COLO668 (cell line): ENCODE measurements at regions not wholly inside any gene's neighbourhood (a gene's known extent, or its start where the extent isn't known, plus 50 kb on each side); places are given as distances from the start of the nearest gene placed in this dataset.
"Not testable (repeated sequence)": the region's sequence is repeated elsewhere in the genome, so short reads cannot be mapped to it uniquely, and the experiment has no call there.

Experiments used
- DNase-seq: peaks from one replicate; lab custom pipeline; 2025; ENCODE audit not compliant: unreplicated experiment; lab: John Stamatoyannopoulos, UW

- no peak for DNase-seq
Observed at GRCh38 chr12:28059668-28060067, 87.1 kb upstream of the PTHLH start.

GRCh38 chr12:28060871-28061270 lies 88.3 kb upstream of the PTHLH start:
- no peak for DNase-seq

GRCh38 chr12:28063355-28063880 lies 90.9 kb upstream of the PTHLH start:
- DNase-seq, result no peak

GRCh38 chr12:28065374-28065773 lies 92.8 kb upstream of the PTHLH start:
- no peak for DNase-seq

- no peak for DNase-seq
Observed at GRCh38 chr12:28065889-28066630, 93.5 kb upstream of the PTHLH start.

GRCh38 chr12:28066879-28067278 lies 94.3 kb upstream of the PTHLH start:
- no peak for DNase-seq

GRCh38 chr12:28068467-28068866 lies 95.9 kb upstream of the PTHLH start:
- DNase-seq, result no peak

- no peak for DNase-seq
Observed at GRCh38 chr12:28079539-28079938, 107.0 kb upstream of the PTHLH start.

- no peak for DNase-seq
Observed at GRCh38 chr12:28082096-28082495, 108.2 kb upstream of the CCDC91 start.

- no peak for DNase-seq
Observed at GRCh38 chr12:28083840-28084678, 106.2 kb upstream of the CCDC91 start.

- DNase-seq, result no peak
Observed at GRCh38 chr12:28086521-28087155, 103.6 kb upstream of the CCDC91 start.

GRCh38 chr12:28088566-28089272 lies 101.5 kb upstream of the CCDC91 start:
- DNase-seq, result no peak

GRCh38 chr12:28089338-28089737 lies 100.9 kb upstream of the CCDC91 start:
- DNase-seq, result no peak

- DNase-seq, result no peak
Observed at GRCh38 chr12:28090835-28091234, 99.4 kb upstream of the CCDC91 start.

- DNase-seq, result no peak
Observed at GRCh38 chr12:28092396-28092795, 97.9 kb upstream of the CCDC91 start.

GRCh38 chr12:28096649-28097048 lies 93.6 kb upstream of the CCDC91 start:
- no peak for DNase-seq

GRCh38 chr12:28097221-28097620 lies 93.0 kb upstream of the CCDC91 start:
- no peak for DNase-seq

GRCh38 chr12:28099245-28099644 lies 91.0 kb upstream of the CCDC91 start:
- not testable (repeated sequence) for DNase-seq

GRCh38 chr12:28099871-28100270 lies 90.4 kb upstream of the CCDC91 start:
- DNase-seq, result no peak

GRCh38 chr12:28100717-28101116 lies 89.5 kb upstream of the CCDC91 start:
- DNase-seq, result no peak

GRCh38 chr12:28104316-28104715 lies 85.9 kb upstream of the CCDC91 start:
- DNase-seq, result no peak
